ENCODE measurements at regions not wholly inside any gene's neighbourhood (a gene's known extent, or its start where the extent isn't known, plus 50 kb on each side); places are given as distances from the start of the nearest gene placed in this dataset.
"Not testable (repeated sequence)": the region's sequence is repeated elsewhere in the genome, so short reads cannot be mapped to it uniquely, and the experiment has no call there.

GRCh38 chr4:49523816-49524765 lies 538.0 kb downstream of the CWH43 start:
- H3K4me3 ChIP-seq (replicated peaks; ENCODE audit: low read depth, low read length); H3K36me3 ChIP-seq (ENCODE audit: control insufficient read depth, insufficient read depth, low read length); H3K27me3 ChIP-seq (replicated peaks; ENCODE audit: control insufficient read depth, insufficient read depth, low read length); DNase-seq (ENCODE audit: extremely low read depth, insufficient read length): not testable (repeated sequence)

- H3K4me3 ChIP-seq (replicated peaks; ENCODE audit: low read depth, low read length); H3K36me3 ChIP-seq (ENCODE audit: control insufficient read depth, insufficient read depth, low read length); DNase-seq (ENCODE audit: extremely low read depth, insufficient read length); H3K27me3 ChIP-seq (replicated peaks; ENCODE audit: control insufficient read depth, insufficient read depth, low read length): not testable (repeated sequence)
Observed at GRCh38 chr4:49558916-49559676, 573.0 kb downstream of the CWH43 start.

- H3K4me3 ChIP-seq (replicated peaks; ENCODE audit: low read depth, low read length); H3K36me3 ChIP-seq (ENCODE audit: control insufficient read depth, insufficient read depth, low read length); DNase-seq (ENCODE audit: extremely low read depth, insufficient read length); H3K27me3 ChIP-seq (replicated peaks; ENCODE audit: control insufficient read depth, insufficient read depth, low read length): not testable (repeated sequence)
Observed at GRCh38 chr4:49560131-49560816, 574.2 kb downstream of the CWH43 start.

- H3K27me3 ChIP-seq (replicated peaks; ENCODE audit: control insufficient read depth, insufficient read depth, low read length); DNase-seq (ENCODE audit: extremely low read depth, insufficient read length); H3K36me3 ChIP-seq (ENCODE audit: control insufficient read depth, insufficient read depth, low read length); H3K4me3 ChIP-seq (replicated peaks; ENCODE audit: low read depth, low read length): not testable (repeated sequence)
Observed at GRCh38 chr4:49560883-49561282, 574.8 kb downstream of the CWH43 start.

GRCh38 chr4:49570248-49570647 lies 584.2 kb downstream of the CWH43 start:
- H3K36me3 ChIP-seq (ENCODE audit: control insufficient read depth, insufficient read depth, low read length); H3K4me3 ChIP-seq (replicated peaks; ENCODE audit: low read depth, low read length); DNase-seq (ENCODE audit: extremely low read depth, insufficient read length); H3K27me3 ChIP-seq (replicated peaks; ENCODE audit: control insufficient read depth, insufficient read depth, low read length): not testable (repeated sequence)

- not testable (repeated sequence) for DNase-seq (ENCODE audit: extremely low read depth, insufficient read length); H3K36me3 ChIP-seq (ENCODE audit: control insufficient read depth, insufficient read depth, low read length); H3K4me3 ChIP-seq (replicated peaks; ENCODE audit: low read depth, low read length); H3K27me3 ChIP-seq (replicated peaks; ENCODE audit: control insufficient read depth, insufficient read depth, low read length)
Observed at GRCh38 chr4:49573666-49574215, 587.7 kb downstream of the CWH43 start.

- H3K36me3 ChIP-seq (ENCODE audit: control insufficient read depth, insufficient read depth, low read length); H3K27me3 ChIP-seq (replicated peaks; ENCODE audit: control insufficient read depth, insufficient read depth, low read length); H3K4me3 ChIP-seq (replicated peaks; ENCODE audit: low read depth, low read length); DNase-seq (ENCODE audit: extremely low read depth, insufficient read length): not testable (repeated sequence)
Observed at GRCh38 chr4:49575250-49575649, 589.2 kb downstream of the CWH43 start.

- not testable (repeated sequence) for H3K27me3 ChIP-seq (replicated peaks; ENCODE audit: control insufficient read depth, insufficient read depth, low read length); DNase-seq (ENCODE audit: extremely low read depth, insufficient read length); H3K36me3 ChIP-seq (ENCODE audit: control insufficient read depth, insufficient read depth, low read length); H3K4me3 ChIP-seq (replicated peaks; ENCODE audit: low read depth, low read length)
Observed at GRCh38 chr4:49578371-49578770, 592.3 kb downstream of the CWH43 start.

GRCh38 chr4:49578899-49579298 lies 592.8 kb downstream of the CWH43 start:
- not testable (repeated sequence) for H3K27me3 ChIP-seq (replicated peaks; ENCODE audit: control insufficient read depth, insufficient read depth, low read length); DNase-seq (ENCODE audit: extremely low read depth, insufficient read length)

GRCh38 chr4:49580166-49580565 lies 594.1 kb downstream of the CWH43 start:
- H3K27me3 ChIP-seq (replicated peaks; ENCODE audit: control insufficient read depth, insufficient read depth, low read length); H3K4me3 ChIP-seq (replicated peaks; ENCODE audit: low read depth, low read length); DNase-seq (ENCODE audit: extremely low read depth, insufficient read length); H3K36me3 ChIP-seq (ENCODE audit: control insufficient read depth, insufficient read depth, low read length): not testable (repeated sequence)

More at GRCh38 chr4:49578899-49579298, 592.8 kb downstream of the CWH43 start:
- H3K4me3 ChIP-seq (replicated peaks; ENCODE audit: low read depth, low read length); H3K36me3 ChIP-seq (ENCODE audit: control insufficient read depth, insufficient read depth, low read length): not testable (repeated sequence)

- not testable (repeated sequence) for H3K36me3 ChIP-seq (ENCODE audit: control insufficient read depth, insufficient read depth, low read length); DNase-seq (ENCODE audit: extremely low read depth, insufficient read length); H3K27me3 ChIP-seq (replicated peaks; ENCODE audit: control insufficient read depth, insufficient read depth, low read length)
Observed at GRCh38 chr4:49588401-49588800, 602.3 kb downstream of the CWH43 start.

GRCh38 chr4:49618436-49618835 lies 632.4 kb downstream of the CWH43 start:
- DNase-seq (ENCODE audit: extremely low read depth, insufficient read length); H3K36me3 ChIP-seq (ENCODE audit: control insufficient read depth, insufficient read depth, low read length); H3K4me3 ChIP-seq (replicated peaks; ENCODE audit: low read depth, low read length); H3K27me3 ChIP-seq (replicated peaks; ENCODE audit: control insufficient read depth, insufficient read depth, low read length): not testable (repeated sequence)

More at GRCh38 chr4:49588401-49588800, 602.3 kb downstream of the CWH43 start:
- H3K4me3 ChIP-seq (replicated peaks; ENCODE audit: low read depth, low read length), result not testable (repeated sequence)

- DNase-seq (ENCODE audit: extremely low read depth, insufficient read length); H3K36me3 ChIP-seq (ENCODE audit: control insufficient read depth, insufficient read depth, low read length); H3K4me3 ChIP-seq (replicated peaks; ENCODE audit: low read depth, low read length); H3K27me3 ChIP-seq (replicated peaks; ENCODE audit: control insufficient read depth, insufficient read depth, low read length): not testable (repeated sequence)
Observed at GRCh38 chr4:49626478-49626877, 640.4 kb downstream of the CWH43 start.
